SJSA1 (cell line): ENCODE measurements at regions not wholly inside any gene's neighbourhood (a gene's known extent, or its start where the extent isn't known, plus 50 kb on each side); places are given as distances from the start of the nearest gene placed in this dataset.

Experiments used
- DNase-seq, 2 experiments: peaks; one replicate each; pipeline ENCODE4 v3.0.0-alpha.2; 2015 to 2020; ENCODE audit warnings: low spot score in 2 of 2, low read depth in 1 of 2
- H3K27ac ChIP-seq: fragments of 250-450 bp; sonication (Bioruptor Pico); 2 replicates; pipeline ENCODE4 v1.5.1; 2020; ENCODE audit warnings: mild to moderate bottlenecking, moderate library complexity
- H3K27me3 ChIP-seq: fragments of 250-450 bp; sonication (Bioruptor Pico); replicated peaks from 2 replicates; pipeline ENCODE4 v1.5.1; 2020; ENCODE audit warnings: mild to moderate bottlenecking, moderate library complexity
- H3K36me3 ChIP-seq: fragments of 250-450 bp; sonication (Bioruptor Pico); 2 replicates; pipeline ENCODE4 v1.5.1; 2020; ENCODE audit warnings: mild to moderate bottlenecking
- H3K4me1 ChIP-seq: fragments of 250-450 bp; sonication (Bioruptor Pico); replicated peaks from 2 replicates; pipeline ENCODE4 v1.6.1; 2021; ENCODE audit warnings: mild to moderate bottlenecking
- H3K4me3 ChIP-seq: fragments of 250-450 bp; sonication (Bioruptor Pico); 2 replicates; pipeline ENCODE4 v1.5.1; 2020; ENCODE audit warnings: mild to moderate bottlenecking
- H3K9me3 ChIP-seq: fragments of 250-450 bp; sonication (Bioruptor Pico); replicated peaks from 2 replicates; pipeline ENCODE4 v1.5.1; 2020; ENCODE audit warnings: mild to moderate bottlenecking

- no peak for DNase-seq
- Histone ChIP-seq H3K4me1 (no peaks in the 10 kb centered on the region), H3K9me3 (no peaks in the 10 kb centered on the region), H3K27me3 (no peaks in the 10 kb centered on the region), H3K4me3 (no peak overlapping the region), H3K36me3 (no peaks in the 10 kb centered on the region), H3K27ac (no peak overlapping the region)
These were observed 241.3 kb upstream of the GRIP1 start for GRCh38 chr12:66920205-66920604.

DNA sequence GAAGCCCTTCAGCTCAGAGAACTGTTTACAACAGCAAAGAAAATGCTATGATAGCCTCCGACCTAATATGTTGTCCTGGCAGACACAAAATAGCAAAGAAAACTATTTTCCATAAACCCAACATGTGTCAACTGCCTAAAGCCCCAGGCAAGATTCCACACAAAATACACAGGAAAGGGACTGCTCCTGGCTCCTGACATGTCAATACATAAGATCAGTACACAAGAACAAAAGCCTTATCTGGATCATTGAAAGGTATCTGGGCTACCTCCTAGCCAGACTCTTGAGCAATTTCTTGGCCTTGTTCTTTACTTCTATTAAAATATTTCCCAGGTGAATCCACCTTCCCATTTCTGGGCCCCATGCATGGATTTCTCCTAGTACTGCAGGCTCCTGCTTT lies 242.3 kb upstream of the GRIP1 start:
- Histone ChIP-seq H3K4me3 (no peak overlapping the region), H3K27me3 (no peaks in the 10 kb centered on the region), H3K9me3 (no peaks in the 10 kb centered on the region), H3K36me3 (no peaks in the 10 kb centered on the region), H3K27ac (no peak overlapping the region), H3K4me1 (no peaks in the 10 kb centered on the region)
- no peak for DNase-seq

GRCh38 chr12:66925083-66925482 lies 246.2 kb upstream of the GRIP1 start:
- no peaks in the 10 kb centered on the region for H3K36me3 ChIP-seq
- H3K27ac ChIP-seq: no peak overlapping the region
- DNase-seq: no peak
- no peaks in the 10 kb centered on the region for H3K27me3 ChIP-seq
- H3K4me3 ChIP-seq: no peak overlapping the region
- H3K4me1 ChIP-seq: no peaks in the 10 kb centered on the region
- no peaks in the 10 kb centered on the region for H3K9me3 ChIP-seq

DNA sequence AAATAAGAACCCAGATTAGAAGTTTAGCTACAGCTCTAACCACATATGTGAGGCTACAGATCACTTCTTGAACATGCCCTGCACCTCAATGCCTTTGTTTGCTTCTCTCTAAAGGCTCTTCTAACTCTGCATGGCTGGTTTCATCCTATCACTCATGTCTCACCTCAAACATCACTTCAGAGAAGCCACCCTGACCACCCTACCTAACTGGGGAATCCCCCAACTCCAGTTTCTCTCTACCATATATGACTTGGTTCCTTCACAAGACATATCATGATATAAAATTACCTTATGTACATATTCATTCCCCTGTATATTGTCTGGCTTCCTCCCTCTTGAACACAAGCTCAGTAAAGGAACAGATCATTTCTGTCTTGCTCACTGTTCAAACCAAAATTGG lies 250.2 kb upstream of the GRIP1 start:
- Histone ChIP-seq H3K36me3 (no peaks in the 10 kb centered on the region), H3K9me3 (no peaks in the 10 kb centered on the region), H3K27me3 (no peaks in the 10 kb centered on the region; the same call in none of the 2 replicates), H3K4me1 (no peaks in the 10 kb centered on the region), H3K4me3 (no peak overlapping the region), H3K27ac (no peak overlapping the region)
- DNase-seq: no peak

- Histone ChIP-seq H3K36me3 (no peaks in the 10 kb centered on the region), H3K27me3 (no peaks in the 10 kb centered on the region; the same call in none of the 2 replicates), H3K4me1 (no peaks in the 10 kb centered on the region), H3K27ac (no peak overlapping the region), H3K9me3 (no peaks in the 10 kb centered on the region), H3K4me3 (no peak overlapping the region)
- DNase-seq: no peak
These were observed 252.2 kb upstream of the GRIP1 start for GRCh38 chr12:66931091-66931490.

DNA sequence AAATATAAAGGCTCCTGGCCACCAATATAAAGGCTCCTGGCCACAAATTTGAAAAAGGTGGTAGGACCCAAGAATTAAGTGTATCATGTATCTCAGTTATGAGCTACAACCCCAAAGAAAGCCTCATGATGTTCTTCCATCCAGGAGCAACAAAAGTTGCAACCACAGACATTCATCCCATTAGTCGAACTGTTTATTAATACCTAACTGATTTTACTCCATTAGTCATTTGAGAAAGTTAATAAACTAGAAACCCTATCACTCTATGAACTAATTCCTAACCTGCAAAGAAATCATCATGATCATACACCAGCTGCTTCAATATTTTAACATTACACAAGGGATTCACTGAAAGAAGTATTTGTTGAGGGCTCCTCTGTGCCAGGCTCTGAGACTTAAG lies 253.2 kb upstream of the GRIP1 start:
- Histone ChIP-seq H3K36me3 (no peaks in the 10 kb centered on the region), H3K27ac (no peak overlapping the region), H3K9me3 (no peaks in the 10 kb centered on the region), H3K4me1 (no peaks in the 10 kb centered on the region), H3K4me3 (no peak overlapping the region), H3K27me3 (no peaks in the 10 kb centered on the region; the same call in none of the 2 replicates)
- DNase-seq: no peak

- DNase-seq: no peak
- Histone ChIP-seq H3K27ac (no peak overlapping the region), H3K36me3 (no peaks in the 10 kb centered on the region), H3K4me3 (no peak overlapping the region), H3K4me1 (no peaks in the 10 kb centered on the region), H3K9me3 (no peaks in the 10 kb centered on the region), H3K27me3 (no peaks in the 10 kb centered on the region; the same call in none of the 2 replicates)
These were observed 255.6 kb upstream of the GRIP1 start for GRCh38 chr12:66934302-66935062.

DNA sequence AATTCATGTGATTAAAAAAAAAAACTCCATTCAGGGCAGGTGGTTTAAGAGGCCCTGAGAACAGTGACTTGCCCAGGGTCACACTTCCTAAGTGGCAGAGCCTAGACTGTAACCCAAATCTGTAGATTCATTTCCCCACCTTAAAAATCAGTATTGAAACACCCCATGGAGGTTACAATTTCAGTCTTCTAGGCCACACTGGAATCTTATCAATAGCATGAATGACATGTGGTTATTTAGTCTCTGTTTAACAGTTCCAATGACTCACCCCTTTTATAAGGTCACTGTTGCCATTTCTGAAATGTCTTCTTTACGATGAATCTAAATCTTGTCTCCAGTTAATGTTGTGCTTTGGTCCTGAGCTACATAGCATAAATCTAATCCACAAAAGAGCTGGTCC lies 262.3 kb upstream of the GRIP1 start:
- Histone ChIP-seq H3K27me3 (no peaks in the 10 kb centered on the region), H3K4me1 (no peaks in the 10 kb centered on the region), H3K4me3 (no peak overlapping the region), H3K27ac (no peak overlapping the region), H3K9me3 (no peaks in the 10 kb centered on the region), H3K36me3 (no peaks in the 10 kb centered on the region)
- no peak for DNase-seq

- Histone ChIP-seq H3K27me3 (0 out of 2 replicates have a peak, but pooled peaks cover 1% of the 10 kb centered on the region), H3K27ac (no peak overlapping the region), H3K4me1 (no peaks in the 10 kb centered on the region), H3K4me3 (no peak overlapping the region), H3K9me3 (no peaks in the 10 kb centered on the region), H3K36me3 (no peaks in the 10 kb centered on the region)
- no peak for DNase-seq
These were observed 264.0 kb upstream of the GRIP1 start for GRCh38 chr12:66942741-66943465.

DNA sequence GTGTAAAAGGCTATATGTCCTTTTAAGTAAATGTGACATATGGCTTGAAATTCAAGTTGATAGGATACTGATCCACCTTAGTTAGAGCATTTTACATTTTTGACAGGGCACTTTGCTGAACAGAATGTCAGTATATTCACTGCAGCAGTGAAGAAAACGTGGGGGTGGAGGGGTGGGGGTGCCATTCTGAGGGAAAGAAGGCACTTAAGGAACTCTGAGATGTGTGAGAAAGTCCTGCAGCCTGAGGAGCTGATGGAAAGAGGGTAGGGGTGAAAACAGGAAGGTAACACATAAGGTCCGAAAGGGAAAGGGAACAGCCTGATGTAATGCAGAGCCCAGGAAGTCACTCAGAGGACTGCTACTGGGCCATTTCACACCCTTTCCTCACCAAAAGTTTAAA lies 265.5 kb upstream of the GRIP1 start:
- Histone ChIP-seq H3K27me3 (0 out of 2 replicates have a peak, but pooled peaks cover 7% of the 10 kb centered on the region), H3K4me1 (no peaks in the 10 kb centered on the region), H3K4me3 (no peak overlapping the region), H3K36me3 (no peaks in the 10 kb centered on the region), H3K27ac (no peak overlapping the region), H3K9me3 (no peaks in the 10 kb centered on the region)
- no peak for DNase-seq

GRCh38 chr12:66945189-66945817 lies 266.4 kb upstream of the GRIP1 start:
- Histone ChIP-seq H3K27me3 (0 out of 2 replicates have a peak, but pooled peaks cover 7% of the 10 kb centered on the region), H3K36me3 (no peaks in the 10 kb centered on the region), H3K4me1 (no peaks in the 10 kb centered on the region), H3K27ac (no peak overlapping the region), H3K9me3 (no peaks in the 10 kb centered on the region), H3K4me3 (no peak overlapping the region)
- no peak for DNase-seq

DNA sequence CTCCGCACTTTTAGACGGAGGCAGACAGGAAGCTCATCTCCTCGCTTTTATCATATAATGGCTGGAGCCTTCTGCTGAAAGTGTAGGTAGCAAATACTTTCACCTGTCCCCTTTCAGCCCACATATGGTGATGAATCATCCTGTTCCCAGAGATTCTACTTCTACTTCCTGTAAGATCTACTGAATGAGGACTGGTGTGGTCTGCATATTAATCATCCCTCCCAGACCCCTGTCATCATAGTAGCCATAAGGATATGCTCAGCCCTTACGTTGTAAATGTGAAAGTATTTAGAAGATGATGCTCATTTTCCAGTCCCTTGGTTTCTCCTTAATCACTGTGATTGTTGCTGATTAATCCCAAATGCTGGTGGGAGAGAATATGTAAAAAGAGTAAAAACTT lies 268.2 kb upstream of the GRIP1 start:
- H3K9me3 ChIP-seq: no peaks in the 10 kb centered on the region
- H3K4me1 ChIP-seq: no peaks in the 10 kb centered on the region
- no peak overlapping the region for H3K27ac ChIP-seq
- DNase-seq: no peak
- 0 out of 2 replicates have a peak, but pooled peaks cover 9% of the 10 kb centered on the region for H3K27me3 ChIP-seq
- no peaks in the 10 kb centered on the region for H3K36me3 ChIP-seq
- H3K4me3 ChIP-seq: no peak overlapping the region

DNA sequence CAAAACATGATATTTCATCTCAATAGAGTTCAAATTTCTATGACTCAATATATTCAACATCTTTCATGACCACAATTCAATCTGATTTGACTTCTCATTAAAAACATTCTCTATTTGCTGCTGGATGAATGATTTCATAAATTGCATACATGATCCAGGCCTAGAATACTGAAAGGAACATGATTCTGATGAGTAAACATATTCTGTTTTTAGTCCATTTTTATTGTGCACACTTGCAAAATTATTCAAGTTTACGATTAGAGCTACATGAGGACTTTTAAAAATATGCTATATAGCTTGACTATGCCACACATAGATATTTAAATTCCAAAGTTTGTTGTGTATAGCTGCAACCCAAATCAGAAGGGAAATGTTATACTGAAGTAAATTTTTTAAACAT lies 273.8 kb upstream of the GRIP1 start:
- no peaks in the 10 kb centered on the region for H3K36me3 ChIP-seq
- no peaks in the 10 kb centered on the region for H3K4me1 ChIP-seq
- no peaks in the 10 kb centered on the region for H3K9me3 ChIP-seq
- H3K27ac ChIP-seq: no peak overlapping the region
- DNase-seq: no peak
- 0 out of 2 replicates have a peak, but pooled peaks cover 12% of the 10 kb centered on the region for H3K27me3 ChIP-seq
- H3K4me3 ChIP-seq: no peak overlapping the region

DNA sequence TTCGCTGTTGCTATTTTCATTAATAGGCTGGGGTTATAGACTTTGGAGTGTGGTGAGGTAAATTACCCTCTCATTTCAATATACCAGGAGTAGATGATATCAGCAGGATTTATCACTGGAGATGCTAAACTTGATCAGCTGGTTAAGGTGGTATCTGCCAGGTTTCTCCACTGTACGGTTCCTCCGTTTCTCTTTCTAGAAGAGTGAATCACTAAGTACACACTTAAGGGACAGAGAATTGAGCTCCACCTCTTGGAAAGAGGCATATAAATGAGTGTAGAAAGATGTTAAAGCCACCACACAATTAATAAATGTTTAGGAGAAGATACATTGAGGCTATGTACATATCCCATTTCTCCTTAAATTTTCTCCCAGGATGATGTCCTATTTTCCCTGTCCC lies 277.4 kb upstream of the GRIP1 start:
- no peak overlapping the region for H3K27ac ChIP-seq
- no peak for DNase-seq
- H3K27me3 ChIP-seq: 0 out of 2 replicates have a peak, but pooled peaks cover 3% of the 10 kb centered on the region
- H3K9me3 ChIP-seq: no peaks in the 10 kb centered on the region
- no peaks in the 10 kb centered on the region for H3K36me3 ChIP-seq
- H3K4me1 ChIP-seq: no peaks in the 10 kb centered on the region
- H3K4me3 ChIP-seq: no peak overlapping the region
